Adrenal gland (tissue), 9 donors: ENCODE measurements at regions not wholly inside any gene's neighbourhood (a gene's known extent, or its start where the extent isn't known, plus 50 kb on each side); places are given as distances from the start of the nearest gene placed in this dataset.

Source experiments
- DNase-seq, 7 donors: peaks; one replicate each; pipeline ENCODE4 v3.0.0-alpha.2; 2019 to 2020
- H3K27ac ChIP-seq, 5 donors: fragments of 200-600 bp; sonication (generic) in 4 of 5; 1 replicate in 3 of 5; 2 replicates in 2 of 5; pipeline versions ENCODE4 v1.5.1 to v1.8.0; 2016 to 2020; ENCODE audit warnings: mild to moderate bottlenecking in 1 of 5
- H3K27me3 ChIP-seq: fragments of 200-600 bp; 2 replicates; pipeline ENCODE4 v1.8.0; 2021
- H3K36me3 ChIP-seq, 2 donors: fragments of 200-600 bp; replicated peaks in 1 of 2; 1 replicate in 1 of 2; 2 replicates in 1 of 2; pipeline versions ENCODE4 v1.5.1 to v1.8.0; 2018 to 2022
- H3K4me1 ChIP-seq, 2 donors: fragments of 200-600 bp; replicated peaks in 1 of 2; 1 replicate in 1 of 2; 2 replicates in 1 of 2; pipeline versions ENCODE4 v1.5.1 to v1.8.0; 2018 to 2021
- H3K4me3 ChIP-seq, 4 donors: fragments of 200-600 bp; sonication (generic) in 3 of 4; one replicate each; pipeline ENCODE4 v1.5.1; 2016 to 2018
- H3K9me3 ChIP-seq, 3 donors: fragments of 200-600 bp; sonication (generic) in 1 of 3; replicated peaks in 1 of 3; 1 replicate in 2 of 3; 2 replicates in 1 of 3; pipeline versions ENCODE4 v1.5.1 to v1.8.0; 2016 to 2021
- POLR2A ChIP-seq, 2 donors: fragments of 450-650 bp; IDR thresholded peaks; one replicate each; pipeline ENCODE4 v1.6.1; 2017; ENCODE audit warnings: antibody characterized with exemption in 2 of 2, mild to moderate bottlenecking in 2 of 2, moderate library complexity in 1 of 2
- WGBS, 4 donors: extraction: QIAGEN DNeasy Blood & Tissue Kit in 2 of 4; methylation state at CpG; one replicate each; pipeline versions ENCODE4 v1.1.5 to v1.1.7; 2013 to 2017; 5-methylcytosine and 5-hydroxymethylcytosine counted together
- intact Hi-C, 2 donors: fragments of 100-400 bp; cut with DNase I; formaldehyde crosslinking; loops; one replicate each; pipeline versions ENCODE4 v1.14.1 to v1.15.0; 2022 to 2023
- TF ChIP-seq, protein P1 (sequence below), 6 experiments: fragments of 450-650 bp in 4 of 6; fragments of 200-600 bp in 2 of 6; sonication (generic) in 1 of 6; IDR thresholded peaks; 1 replicate in 5 of 6; 2 replicates in 1 of 6; pipeline versions ENCODE4 v1.5.1 to v1.8.0; 2016 to 2021; ENCODE audit warnings: antibody characterized with exemption in 6 of 6, mild to moderate bottlenecking in 2 of 6, moderate library complexity in 1 of 6
- donor health status: healthy with polysubstance abuse.
- donor health status: Bipolar disorder and iron deficiency.
- donor health status: DM: yes; HTN: yes; CAD: no.
- donor health status: DM: no; HTN: no; CAD: no.
- donor health status: DM: no; HTN: no; CAD: no.

DNA sequence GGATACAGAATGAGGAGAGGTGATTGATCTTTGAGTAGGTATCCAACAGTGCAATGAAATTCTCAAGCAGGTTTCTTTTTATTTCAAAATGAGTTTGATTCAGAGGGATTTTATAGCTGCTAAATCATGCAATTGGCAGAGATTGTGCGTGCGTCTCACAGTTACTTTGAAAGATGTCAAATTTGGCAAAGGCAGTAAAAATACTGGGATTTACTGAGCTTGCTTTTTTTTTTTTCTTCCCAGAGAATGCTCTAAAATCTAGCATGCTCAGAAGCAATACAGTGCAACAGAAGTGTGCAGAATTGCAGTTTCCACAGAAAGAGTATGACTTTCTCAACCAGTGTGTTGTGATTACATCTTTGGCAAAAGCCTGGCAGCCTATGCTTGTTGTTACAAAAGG, 410.7 kb upstream of the GOT2 start:
- Histone ChIP-seq H3K9me3 (no peaks in the 10 kb centered on the region), H3K27ac (no peak overlapping the region), H3K27me3 (no peaks in the 10 kb centered on the region), H3K4me1 (no peaks in the 10 kb centered on the region), H3K4me3 (no peak overlapping the region), H3K36me3 (no peaks in the 10 kb centered on the region)
- no peak for TF ChIP-seq POLR2A (IDR thresholded peaks at IDR 0.05)
- TF ChIP-seq, protein P1, sequence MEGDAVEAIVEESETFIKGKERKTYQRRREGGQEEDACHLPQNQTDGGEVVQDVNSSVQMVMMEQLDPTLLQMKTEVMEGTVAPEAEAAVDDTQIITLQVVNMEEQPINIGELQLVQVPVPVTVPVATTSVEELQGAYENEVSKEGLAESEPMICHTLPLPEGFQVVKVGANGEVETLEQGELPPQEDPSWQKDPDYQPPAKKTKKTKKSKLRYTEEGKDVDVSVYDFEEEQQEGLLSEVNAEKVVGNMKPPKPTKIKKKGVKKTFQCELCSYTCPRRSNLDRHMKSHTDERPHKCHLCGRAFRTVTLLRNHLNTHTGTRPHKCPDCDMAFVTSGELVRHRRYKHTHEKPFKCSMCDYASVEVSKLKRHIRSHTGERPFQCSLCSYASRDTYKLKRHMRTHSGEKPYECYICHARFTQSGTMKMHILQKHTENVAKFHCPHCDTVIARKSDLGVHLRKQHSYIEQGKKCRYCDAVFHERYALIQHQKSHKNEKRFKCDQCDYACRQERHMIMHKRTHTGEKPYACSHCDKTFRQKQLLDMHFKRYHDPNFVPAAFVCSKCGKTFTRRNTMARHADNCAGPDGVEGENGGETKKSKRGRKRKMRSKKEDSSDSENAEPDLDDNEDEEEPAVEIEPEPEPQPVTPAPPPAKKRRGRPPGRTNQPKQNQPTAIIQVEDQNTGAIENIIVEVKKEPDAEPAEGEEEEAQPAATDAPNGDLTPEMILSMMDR (IDR thresholded peaks at IDR 0.05): no peak
- intact Hi-C loops: no loop called here
- no peak for DNase-seq
- 55 to 75% (median 72%) methylated on average over 2 of the region's 2 CpGs for WGBS, 4 donors

DNA sequence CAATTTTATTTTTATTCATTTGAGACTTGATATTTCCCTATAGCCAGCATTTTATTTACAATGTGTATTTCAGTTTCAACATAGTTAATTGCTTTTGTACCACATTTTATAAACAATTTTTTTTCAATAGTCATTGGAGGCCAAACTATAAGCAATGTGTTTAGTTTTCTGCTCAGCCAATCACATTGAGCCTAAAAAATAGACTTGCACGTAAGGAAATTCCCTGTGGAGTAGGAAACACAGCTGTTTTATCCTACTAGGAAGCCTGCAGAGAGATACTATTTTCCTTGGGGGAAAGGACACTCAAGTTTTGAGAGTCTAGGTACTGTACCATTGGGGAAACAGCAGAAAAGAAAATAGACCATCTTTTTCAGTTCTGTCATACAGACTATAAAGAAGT, 410.2 kb upstream of the GOT2 start:
- DNase-seq: no peak
- H3K4me1 ChIP-seq: no peaks in the 10 kb centered on the region
- no peaks in the 10 kb centered on the region for H3K27me3 ChIP-seq
- H3K4me3 ChIP-seq: no peak overlapping the region
- no peaks in the 10 kb centered on the region for H3K9me3 ChIP-seq
- TF ChIP-seq, protein P1 (IDR thresholded peaks at IDR 0.05): no peak
- no peak for TF ChIP-seq POLR2A (IDR thresholded peaks at IDR 0.05)
- 38 to 59% (median 52%) methylated on average over 1 of the region's 1 CpG for WGBS, 4 donors
- intact Hi-C loops: no loop called here
- no peaks in the 10 kb centered on the region for H3K36me3 ChIP-seq
- no peak overlapping the region for H3K27ac ChIP-seq

DNA sequence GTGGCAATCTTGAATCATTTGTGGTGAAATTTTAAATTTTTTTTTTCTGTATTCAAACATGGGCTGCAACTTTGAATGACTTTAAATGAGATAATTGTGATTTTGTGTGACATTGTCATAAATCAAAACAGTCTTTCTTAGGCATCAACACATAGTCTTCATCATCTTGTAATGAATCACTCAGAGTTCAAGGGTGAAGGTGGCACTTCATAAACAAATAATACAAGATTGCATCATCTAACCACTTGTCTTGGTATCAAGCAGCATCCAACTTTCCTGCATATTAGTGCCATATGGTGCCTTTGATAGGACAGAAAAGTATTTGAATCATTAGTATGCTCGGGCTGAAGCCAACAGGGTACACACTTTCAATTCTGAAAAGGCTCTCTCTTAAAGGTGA, 392.4 kb upstream of the GOT2 start:
- H3K27ac ChIP-seq: no peak overlapping the region
- no peaks in the 10 kb centered on the region for H3K27me3 ChIP-seq
- H3K4me3 ChIP-seq: no peak overlapping the region
- TF ChIP-seq, protein P1 (IDR thresholded peaks at IDR 0.05): no peak
- no peak for TF ChIP-seq POLR2A (IDR thresholded peaks at IDR 0.05)
- DNase-seq: no peak
- 43 to 65% (median 59%) methylated on average over 1 of the region's 1 CpG for WGBS, 4 donors
- H3K9me3 ChIP-seq: no peaks in the 10 kb centered on the region
- intact Hi-C loops: no loop called here
- H3K36me3 ChIP-seq: no peaks in the 10 kb centered on the region
- no peaks in the 10 kb centered on the region for H3K4me1 ChIP-seq

DNA sequence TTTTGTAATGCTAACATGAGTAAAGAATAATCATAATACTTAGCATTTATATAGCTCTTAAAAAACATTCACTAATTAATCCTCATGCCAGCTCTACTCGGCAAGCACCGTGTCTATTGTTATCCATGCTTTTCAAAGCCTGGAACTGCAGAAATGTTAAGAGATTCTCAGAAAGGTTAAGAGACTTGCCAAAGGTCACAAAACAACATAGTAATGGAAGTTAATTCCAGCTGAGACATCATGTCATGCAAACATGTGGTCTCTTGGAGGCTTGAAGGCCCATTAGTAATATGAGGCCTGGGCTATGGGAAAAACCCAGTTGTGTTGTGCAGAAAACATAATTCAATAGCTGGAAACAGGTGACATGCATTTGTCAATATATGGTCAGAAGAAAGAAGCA, 389.9 kb upstream of the GOT2 start:
- Histone ChIP-seq H3K4me1 (no peaks in the 10 kb centered on the region), H3K27me3 (no peaks in the 10 kb centered on the region), H3K36me3 (no peaks in the 10 kb centered on the region), H3K9me3 (no peaks in the 10 kb centered on the region), H3K4me3 (no peak overlapping the region), H3K27ac (no peak overlapping the region)
- DNase-seq: no peak
- 78 to 83% (median 81%) methylated on average over 2 of the region's 2 CpGs for WGBS, 4 donors
- no peak for TF ChIP-seq POLR2A (IDR thresholded peaks at IDR 0.05)
- TF ChIP-seq, protein P1 (IDR thresholded peaks at IDR 0.05): no peak
- intact Hi-C loops: no loop called here
